HepG2 (cell line): ENCODE measurements at regions not wholly inside any gene's neighbourhood (a gene's known extent, or its start where the extent isn't known, plus 50 kb on each side); places are given as distances from the start of the nearest gene placed in this dataset.

ENCODE experiments used
- ATAC-seq: fragments of 200-7000 bp; cut with Tn5 transposase; 3 replicates; pipeline ENCODE4 v1.9.1; 2020; ENCODE audit warnings: mild to moderate bottlenecking, moderate library complexity
- BruUV-seq: library from RNA; stranded (reverse); fragments of 400-500 nt; replicated peaks from 2 replicates; lab custom pipeline; 2021; lab: Mats Ljungman, UMichigan
- CTCF ChIA-PET: fragments of 300-600 bp; formaldehyde crosslinking; extraction: SDS; loops from one replicate; lab custom pipeline; 2021; ENCODE audit warnings: low total read pairs, inconsistent platforms, low intra/inter-chr PET ratio; lab: Yijun Ruan, JAX
- POLR2A ChIA-PET: fragments of 350-600 bp; sonication (Branson Sonifier 250); formaldehyde crosslinking; loops from one replicate; lab custom pipeline; 2020; ENCODE audit warnings: antibody characterized with exemption, inconsistent platforms; lab: Yijun Ruan, JAX
- DNase-seq: peaks from one replicate; pipeline ENCODE4 v3.0.0-alpha.2; 2015; ENCODE audit warnings: low spot score
- FAIRE-seq: peaks from 3 replicates; lab custom pipeline; 2011; peaks lifted over from hg19 to GRCh38; lab: Jason Lieb, UNC
- H2AFZ ChIP-seq: one replicate; pipeline ENCODE4 v1.6.1; 2011; ENCODE audit warnings: low read length, inconsistent platforms
- H3K27ac ChIP-seq: fragments of 300-600 bp; 3 replicates; pipeline ENCODE4 v1.8.0; 2011; ENCODE audit warnings: mixed run types, mild to moderate bottlenecking, mixed read lengths, low read length, inconsistent platforms; ENCODE audit not compliant: insufficient read depth; ENCODE audit errors: extremely low read length
- H3K27me3 ChIP-seq, 2 experiments: fragments of 200-600 bp in 1 of 2; 2 replicates in 1 of 2; 3 replicates in 1 of 2; pipeline versions ENCODE4 v1.6.0 to v1.8.0; 2011; ENCODE audit warnings: low read length in 2 of 2, mild to moderate bottlenecking in 2 of 2, moderate library complexity in 2 of 2, inconsistent platforms in 1 of 2; ENCODE audit not compliant: insufficient read depth in 2 of 2, control insufficient read depth in 1 of 2
- H3K36me3 ChIP-seq, 2 experiments: fragments of 200-600 bp in 1 of 2; replicated peaks in 1 of 2; 2 replicates in 1 of 2; 3 replicates in 1 of 2; pipeline versions ENCODE4 v1.5.1 to v1.8.0; 2011; ENCODE audit warnings: low read length in 2 of 2, inconsistent platforms in 1 of 2; ENCODE audit not compliant: insufficient read depth in 2 of 2, control insufficient read depth in 1 of 2
- H3K4me1 ChIP-seq: 2 replicates; pipeline ENCODE4 v1.5.1; 2012; ENCODE audit warnings: low read length, inconsistent platforms; ENCODE audit not compliant: insufficient read depth
- H3K4me2 ChIP-seq: 2 replicates; pipeline ENCODE4 v1.6.0; 2011; ENCODE audit warnings: low read depth, low read length, inconsistent platforms
- H3K4me3 ChIP-seq, 3 experiments: fragments of 200-600 bp in 1 of 3; sonication (generic), shearing (Covaris generic) in 1 of 3; replicated peaks in 1 of 3; 2 replicates each; pipeline ENCODE4 v1.5.1; 2011 to 2016; ENCODE audit warnings: low read length in 3 of 3, inconsistent platforms in 2 of 3, low read depth in 2 of 3, mild to moderate bottlenecking in 2 of 3, control low read depth in 1 of 3, mixed read lengths in 1 of 3; ENCODE audit not compliant: insufficient read depth in 1 of 3
- H3K79me2 ChIP-seq: one replicate; pipeline ENCODE4 v1.6.1; 2011; ENCODE audit warnings: low read length, inconsistent platforms; ENCODE audit not compliant: insufficient read depth
- H3K9ac ChIP-seq: 2 replicates; pipeline ENCODE4 v1.6.0; 2011; ENCODE audit warnings: mild to moderate bottlenecking, low read depth, low read length, inconsistent platforms; ENCODE audit not compliant: insufficient read depth
- H3K9me3 ChIP-seq: 2 replicates; pipeline ENCODE4 v1.5.1; 2012; ENCODE audit warnings: mild to moderate bottlenecking, low read length
- H4K20me1 ChIP-seq: 2 replicates; pipeline ENCODE4 v1.6.0; 2011; ENCODE audit warnings: inconsistent platforms, mild to moderate bottlenecking, low read length, moderate library complexity; ENCODE audit not compliant: insufficient read depth
- GATA4 ChIP-seq: sonication (generic); IDR thresholded peaks from 2 replicates; pipeline ENCODE4 v1.6.1; 2016; ENCODE audit warnings: antibody characterized with exemption, low read depth, borderline replicate concordance
- GFI1 ChIP-seq: sonication (generic); formaldehyde crosslinking; IDR thresholded peaks from 2 replicates; pipeline ENCODE4 v1.5.0; 2020; ENCODE audit warnings: missing genetic modification reagents, mild to moderate bottlenecking, borderline replicate concordance
- PAF1 ChIP-seq: IDR thresholded peaks from 2 replicates; pipeline ENCODE4 v1.6.1; 2016; ENCODE audit warnings: missing genetic modification reagents, missing compliant biosample characterization
- ZFAT ChIP-seq: sonication (generic); formaldehyde crosslinking; conservative IDR thresholded peaks from 2 replicates; pipeline ENCODE4 v1.8.1; 2023; ENCODE audit warnings: missing genetic modification reagents, inconsistent platforms
- ZNF33B ChIP-seq: sonication (generic); formaldehyde crosslinking; IDR thresholded peaks from 2 replicates; pipeline ENCODE4 v1.5.1; 2020; ENCODE audit warnings: mild to moderate bottlenecking, missing genetic modification reagents
- ZNF354B ChIP-seq: sonication (generic); formaldehyde crosslinking; IDR thresholded peaks from 2 replicates; pipeline ENCODE4 v1.8.0; 2022; ENCODE audit warnings: mild to moderate bottlenecking, missing genetic modification reagents
- ZNF446 ChIP-seq: sonication (generic); formaldehyde crosslinking; IDR thresholded peaks from 2 replicates; pipeline ENCODE4 v1.5.0; 2020; ENCODE audit warnings: mild to moderate bottlenecking, missing genetic modification reagents
- ZNF737 ChIP-seq: sonication (generic); formaldehyde crosslinking; IDR thresholded peaks from 2 replicates; pipeline ENCODE4 v1.5.0; 2020; ENCODE audit warnings: missing genetic modification reagents, mild to moderate bottlenecking, borderline replicate concordance
- ZNF850 ChIP-seq: sonication (generic); formaldehyde crosslinking; conservative IDR thresholded peaks from 2 replicates; pipeline ENCODE4 v1.9.0; 2021; ENCODE audit warnings: mild to moderate bottlenecking, missing genetic modification reagents
- WGBS: methylation state at CpG from one replicate; pipeline ENCODE4 v1.1.6; 2017; ENCODE audit warnings: low lambda C conversion rate; 5-methylcytosine and 5-hydroxymethylcytosine counted together
- in situ Hi-C: cut with HindIII; loops from 2 replicates; pipeline ENCODE4 v1.10.0; 2017; ENCODE audit warnings: low pct_unique_long_range_greater_than_20kb; ENCODE audit not compliant: extremely low pct_ligation_motif_present
- intact Hi-C: fragments of 100-400 bp; cut with micrococcal nuclease; formaldehyde crosslinking; loops from one replicate; pipeline ENCODE4 v1.10.0; 2022; ENCODE audit not compliant: unreplicated experiment
- TF ChIP-seq, protein P1 (sequence below): sonication (generic); formaldehyde crosslinking; IDR thresholded peaks from 2 replicates; pipeline ENCODE4 v1.4.0; 2020; ENCODE audit warnings: missing genetic modification reagents
- TF ChIP-seq, protein P2 (sequence below): sonication (generic); formaldehyde crosslinking; conservative IDR thresholded peaks from 2 replicates; pipeline ENCODE4 v1.4.0; 2020; ENCODE audit warnings: mild to moderate bottlenecking, missing genetic modification reagents, moderate library complexity
- TF ChIP-seq, protein P3 (sequence below): IDR thresholded peaks from 2 replicates; pipeline ENCODE4 v1.6.1; 2016
- TF ChIP-seq, protein P4 (sequence below): IDR thresholded peaks from 2 replicates; pipeline ENCODE4 v1.6.1; 2012; ENCODE audit warnings: low read depth, low read length, improper control_type of control experiment

DNA sequence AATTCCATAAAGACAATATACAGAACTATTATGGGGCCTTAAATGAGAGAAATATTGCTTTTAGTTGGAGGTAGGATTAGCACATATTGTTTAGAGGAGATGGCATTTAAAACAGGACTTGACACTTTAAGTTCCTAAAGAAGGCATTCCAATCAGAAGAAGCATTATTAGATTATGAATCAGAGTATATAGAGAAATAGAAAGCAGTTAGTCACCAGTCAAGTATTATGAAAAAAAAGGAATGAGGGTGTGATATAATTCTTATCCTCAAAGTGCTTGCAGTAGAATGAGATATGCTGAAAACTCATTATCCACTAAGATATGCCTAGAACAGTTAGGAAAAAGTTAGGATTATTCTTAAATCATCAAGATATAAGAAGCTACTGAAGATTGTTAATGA lies 456.2 kb downstream of the ZNF385D start (continued):
- TF ChIP-seq ZNF33B (CRISPR knock-in tag) (no peak), GFI1 (CRISPR knock-in tag) (no peak), ZNF446 (CRISPR knock-in tag) (no peak), ZNF354B (CRISPR knock-in tag) (no peak), ZFAT (no peak), PAF1 (no peak)

DNA sequence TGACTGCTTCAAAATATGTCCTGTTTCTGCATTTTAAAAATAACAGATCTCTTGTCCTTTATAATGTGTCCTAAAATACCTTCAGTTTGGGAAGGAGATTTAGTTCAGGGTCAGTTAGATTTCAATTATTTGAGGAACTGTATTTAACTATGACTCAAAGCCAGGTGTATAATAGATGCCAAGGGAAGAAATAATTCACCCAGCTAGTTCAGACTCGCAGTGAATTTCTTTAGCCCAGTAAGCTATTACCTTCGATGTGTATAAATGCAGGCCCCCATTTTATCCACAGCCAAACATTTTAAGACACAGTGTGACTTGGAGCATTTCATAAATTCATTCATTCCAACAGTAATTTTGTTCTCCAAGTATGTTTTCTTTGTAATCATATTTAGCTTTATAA lies 458.0 kb downstream of the ZNF385D start:
- no peaks in the 10 kb centered on the region for H3K27me3 ChIP-seq
- H3K9me3 ChIP-seq, result peaks cover 74% of the 10 kb centered on the region
- intact Hi-C loops (no loop called here), in situ Hi-C loops (no loop called here)
- H3K4me1 ChIP-seq, result no peaks in the 10 kb centered on the region
- no peak overlapping the region for H3K9ac ChIP-seq
- ATAC-seq, result no peak
- ChIA-PET CTCF (no interaction called here), POLR2A (no interaction called here)
- no peak for DNase-seq
- H4K20me1 ChIP-seq, result no peaks in the 10 kb centered on the region
- no peak overlapping the region for H3K4me3 ChIP-seq
- no peak overlapping the region for H3K4me2 ChIP-seq
- H3K79me2 ChIP-seq, result no peaks in the 10 kb centered on the region
- WGBS, result 0% methylated on average over 2 of the region's 2 CpGs
- H2AFZ ChIP-seq, result no peak overlapping the region
- TF ChIP-seq ZNF737 (CRISPR knock-in tag), result no peak
- TF ChIP-seq, protein P1, sequence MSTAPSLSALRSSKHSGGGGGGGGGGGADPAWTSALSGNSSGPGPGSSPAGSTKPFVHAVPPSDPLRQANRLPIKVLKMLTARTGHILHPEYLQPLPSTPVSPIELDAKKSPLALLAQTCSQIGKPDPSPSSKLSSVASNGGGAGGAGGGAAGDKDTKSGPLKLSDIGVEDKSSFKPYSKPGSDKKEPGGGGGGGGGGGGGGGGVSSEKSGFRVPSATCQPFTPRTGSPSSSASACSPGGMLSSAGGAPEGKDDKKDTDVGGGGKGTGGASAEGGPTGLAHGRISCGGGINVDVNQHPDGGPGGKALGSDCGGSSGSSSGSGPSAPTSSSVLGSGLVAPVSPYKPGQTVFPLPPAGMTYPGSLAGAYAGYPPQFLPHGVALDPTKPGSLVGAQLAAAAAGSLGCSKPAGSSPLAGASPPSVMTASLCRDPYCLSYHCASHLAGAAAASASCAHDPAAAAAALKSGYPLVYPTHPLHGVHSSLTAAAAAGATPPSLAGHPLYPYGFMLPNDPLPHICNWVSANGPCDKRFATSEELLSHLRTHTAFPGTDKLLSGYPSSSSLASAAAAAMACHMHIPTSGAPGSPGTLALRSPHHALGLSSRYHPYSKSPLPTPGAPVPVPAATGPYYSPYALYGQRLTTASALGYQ (CRISPR knock-in tag), result no peak
- TF ChIP-seq ZNF850 (CRISPR knock-in tag), result no peak
- TF ChIP-seq GFI1 (CRISPR knock-in tag), result no peak
- TF ChIP-seq, protein P2, sequence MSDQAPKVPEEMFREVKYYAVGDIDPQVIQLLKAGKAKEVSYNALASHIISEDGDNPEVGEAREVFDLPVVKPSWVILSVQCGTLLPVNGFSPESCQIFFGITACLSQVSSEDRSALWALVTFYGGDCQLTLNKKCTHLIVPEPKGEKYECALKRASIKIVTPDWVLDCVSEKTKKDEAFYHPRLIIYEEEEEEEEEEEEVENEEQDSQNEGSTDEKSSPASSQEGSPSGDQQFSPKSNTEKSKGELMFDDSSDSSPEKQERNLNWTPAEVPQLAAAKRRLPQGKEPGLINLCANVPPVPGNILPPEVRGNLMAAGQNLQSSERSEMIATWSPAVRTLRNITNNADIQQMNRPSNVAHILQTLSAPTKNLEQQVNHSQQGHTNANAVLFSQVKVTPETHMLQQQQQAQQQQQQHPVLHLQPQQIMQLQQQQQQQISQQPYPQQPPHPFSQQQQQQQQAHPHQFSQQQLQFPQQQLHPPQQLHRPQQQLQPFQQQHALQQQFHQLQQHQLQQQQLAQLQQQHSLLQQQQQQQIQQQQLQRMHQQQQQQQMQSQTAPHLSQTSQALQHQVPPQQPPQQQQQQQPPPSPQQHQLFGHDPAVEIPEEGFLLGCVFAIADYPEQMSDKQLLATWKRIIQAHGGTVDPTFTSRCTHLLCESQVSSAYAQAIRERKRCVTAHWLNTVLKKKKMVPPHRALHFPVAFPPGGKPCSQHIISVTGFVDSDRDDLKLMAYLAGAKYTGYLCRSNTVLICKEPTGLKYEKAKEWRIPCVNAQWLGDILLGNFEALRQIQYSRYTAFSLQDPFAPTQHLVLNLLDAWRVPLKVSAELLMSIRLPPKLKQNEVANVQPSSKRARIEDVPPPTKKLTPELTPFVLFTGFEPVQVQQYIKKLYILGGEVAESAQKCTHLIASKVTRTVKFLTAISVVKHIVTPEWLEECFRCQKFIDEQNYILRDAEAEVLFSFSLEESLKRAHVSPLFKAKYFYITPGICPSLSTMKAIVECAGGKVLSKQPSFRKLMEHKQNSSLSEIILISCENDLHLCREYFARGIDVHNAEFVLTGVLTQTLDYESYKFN (CRISPR knock-in tag), result no peak
- no peak for TF ChIP-seq GATA4
- TF ChIP-seq, protein P3, sequence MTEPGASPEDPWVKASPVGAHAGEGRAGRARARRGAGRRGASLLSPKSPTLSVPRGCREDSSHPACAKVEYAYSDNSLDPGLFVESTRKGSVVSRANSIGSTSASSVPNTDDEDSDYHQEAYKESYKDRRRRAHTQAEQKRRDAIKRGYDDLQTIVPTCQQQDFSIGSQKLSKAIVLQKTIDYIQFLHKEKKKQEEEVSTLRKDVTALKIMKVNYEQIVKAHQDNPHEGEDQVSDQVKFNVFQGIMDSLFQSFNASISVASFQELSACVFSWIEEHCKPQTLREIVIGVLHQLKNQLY (CRISPR knock-in tag), result no peak
- TF ChIP-seq, protein P4, sequence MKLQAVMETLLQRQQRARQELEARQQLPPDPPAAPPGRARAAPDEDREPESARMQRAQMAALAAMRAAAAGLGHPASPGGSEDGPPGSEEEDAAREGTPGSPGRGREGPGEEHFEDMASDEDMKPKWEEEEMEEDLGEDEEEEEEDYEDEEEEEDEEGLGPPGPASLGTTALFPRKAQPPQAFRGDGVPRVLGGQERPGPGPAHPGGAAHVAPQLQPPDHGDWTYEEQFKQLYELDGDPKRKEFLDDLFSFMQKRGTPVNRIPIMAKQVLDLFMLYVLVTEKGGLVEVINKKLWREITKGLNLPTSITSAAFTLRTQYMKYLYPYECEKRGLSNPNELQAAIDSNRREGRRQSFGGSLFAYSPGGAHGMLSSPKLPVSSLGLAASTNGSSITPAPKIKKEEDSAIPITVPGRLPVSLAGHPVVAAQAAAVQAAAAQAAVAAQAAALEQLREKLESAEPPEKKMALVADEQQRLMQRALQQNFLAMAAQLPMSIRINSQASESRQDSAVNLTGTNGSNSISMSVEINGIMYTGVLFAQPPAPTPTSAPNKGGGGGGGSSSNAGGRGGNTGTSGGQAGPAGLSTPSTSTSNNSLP, result no peak
- no peak overlapping the region for H3K27ac ChIP-seq
- no peaks in the 10 kb centered on the region for H3K36me3 ChIP-seq
- no peak for FAIRE-seq
- BruUV-seq, result no TSS peak
